Smooth muscle cell (in vitro differentiated cells): ENCODE measurements at regions not wholly inside any gene's neighbourhood (a gene's known extent, or its start where the extent isn't known, plus 50 kb on each side); places are given as distances from the start of the nearest gene placed in this dataset.

ENCODE experiments used
- DNase-seq: peaks from one replicate; lab custom pipeline; 2025; ENCODE audit not compliant: unreplicated experiment; lab: John Stamatoyannopoulos, UW
- H2AFZ ChIP-seq: fragments of 200-600 bp; sonication (generic); 2 replicates; pipeline ENCODE4 v1.6.0; 2016; ENCODE audit warnings: antibody characterized with exemption, low read depth, mild to moderate bottlenecking
- H3F3A ChIP-seq: fragments of 200-600 bp; sonication (generic); 2 replicates; pipeline ENCODE4 v1.6.0; 2017; ENCODE audit warnings: antibody characterized with exemption, low read depth
- H3K27ac ChIP-seq: fragments of 200-600 bp; sonication (generic); 2 replicates; pipeline ENCODE4 v1.5.1; 2016; ENCODE audit warnings: low read depth, mild to moderate bottlenecking
- H3K27me3 ChIP-seq: fragments of 200-600 bp; sonication (generic); 2 replicates; pipeline ENCODE4 v1.6.1; 2016; ENCODE audit warnings: low read depth, mild to moderate bottlenecking
- H3K36me3 ChIP-seq: fragments of 200-600 bp; sonication (generic); 2 replicates; pipeline ENCODE4 v1.5.1; 2016; ENCODE audit warnings: low read depth
- H3K4me1 ChIP-seq: fragments of 200-600 bp; sonication (generic); 2 replicates; pipeline ENCODE4 v1.5.1; 2016; ENCODE audit warnings: low read depth
- H3K4me2 ChIP-seq: fragments of 200-600 bp; sonication (generic); 2 replicates; pipeline ENCODE4 v1.6.0; 2016; ENCODE audit warnings: mild to moderate bottlenecking
- H3K4me3 ChIP-seq: fragments of 200-600 bp; sonication (generic); 2 replicates; pipeline ENCODE4 v1.5.1; 2016; ENCODE audit warnings: mild to moderate bottlenecking
- H3K79me2 ChIP-seq: fragments of 200-600 bp; sonication (generic); 2 replicates; pipeline ENCODE4 v1.6.0; 2016; ENCODE audit warnings: low read depth, mild to moderate bottlenecking
- H3K9ac ChIP-seq: fragments of 200-600 bp; sonication (generic); 2 replicates; pipeline ENCODE4 v1.6.0; 2016; ENCODE audit warnings: low read depth
- H3K9me3 ChIP-seq: fragments of 200-600 bp; sonication (generic); replicated peaks from 2 replicates; pipeline ENCODE4 v1.5.1; 2016; ENCODE audit warnings: low read depth
- H4K20me1 ChIP-seq: fragments of 200-600 bp; sonication (generic); 2 replicates; pipeline ENCODE4 v1.6.0; 2016; ENCODE audit warnings: low read depth
- CTCF ChIP-seq: fragments of 200-600 bp; sonication (generic); IDR thresholded peaks from 2 replicates; pipeline ENCODE4 v1.5.1; 2017; ENCODE audit warnings: borderline replicate concordance, mild to moderate bottlenecking, antibody characterized with exemption; ENCODE audit not compliant: insufficient read depth, poor library complexity, severe bottlenecking
- WGBS: methylation state at CpG from one replicate; pipeline ENCODE4 v1.1.7; 2016; ENCODE audit warnings: low lambda C conversion rate; 5-methylcytosine and 5-hydroxymethylcytosine counted together

- no peaks in the 10 kb centered on the region for H3K79me2 ChIP-seq
- H3K27me3 ChIP-seq = no peaks in the 10 kb centered on the region
- H3K9ac ChIP-seq = no peak overlapping the region
- H3K9me3 ChIP-seq = no peaks in the 10 kb centered on the region
- no peaks in the 10 kb centered on the region for H4K20me1 ChIP-seq
- no peak overlapping the region for H3K4me3 ChIP-seq
- 79% methylated on average over 21 of the region's 28 CpGs for WGBS
- no peak for DNase-seq
- no peak overlapping the region for H3K4me2 ChIP-seq
- peaks cover 11% of the 10 kb centered on the region for H3K4me1 ChIP-seq
- H3F3A ChIP-seq = no peaks in the 10 kb centered on the region
- no peak for TF ChIP-seq CTCF
- no peaks in the 10 kb centered on the region for H3K36me3 ChIP-seq
- H2AFZ ChIP-seq = no peak overlapping the region
- no peak overlapping the region for H3K27ac ChIP-seq
These were observed 153.9 kb downstream of the KIF26A start for GRCh38 chr14:104292084-104292970.

- TF ChIP-seq CTCF = no peak
- H3K4me2 ChIP-seq = no peak overlapping the region
- no peak overlapping the region for H3K9ac ChIP-seq
- no peaks in the 10 kb centered on the region for H3K27me3 ChIP-seq
- H3K27ac ChIP-seq = no peak overlapping the region
- no peaks in the 10 kb centered on the region for H3F3A ChIP-seq
- H3K4me3 ChIP-seq = no peak overlapping the region
- WGBS = 66% methylated on average over 15 of the region's 15 CpGs
- H4K20me1 ChIP-seq = no peaks in the 10 kb centered on the region
- no peak overlapping the region for H2AFZ ChIP-seq
- no peaks in the 10 kb centered on the region for H3K79me2 ChIP-seq
- H3K9me3 ChIP-seq = no peaks in the 10 kb centered on the region
- H3K4me1 ChIP-seq = peaks cover 11% of the 10 kb centered on the region
- DNase-seq = no peak
- no peaks in the 10 kb centered on the region for H3K36me3 ChIP-seq
These were observed 154.9 kb downstream of the KIF26A start for GRCh38 chr14:104293231-104293841.

- H3K79me2 ChIP-seq = no peaks in the 10 kb centered on the region
- no peak overlapping the region for H3K4me2 ChIP-seq
- no peaks in the 10 kb centered on the region for H3F3A ChIP-seq
- peak; percentile 24 for TF ChIP-seq CTCF
- 82% methylated on average over 18 of the region's 18 CpGs for WGBS
- no peaks in the 10 kb centered on the region for H3K27me3 ChIP-seq
- H3K4me3 ChIP-seq = no peak overlapping the region
- no peak overlapping the region for H3K9ac ChIP-seq
- no peak overlapping the region for H3K27ac ChIP-seq
- H3K4me1 ChIP-seq = peaks cover 11% of the 10 kb centered on the region
- no peak overlapping the region for H2AFZ ChIP-seq
- no peaks in the 10 kb centered on the region for H3K36me3 ChIP-seq
- no peaks in the 10 kb centered on the region for H3K9me3 ChIP-seq
- no peak for DNase-seq
- H4K20me1 ChIP-seq = no peaks in the 10 kb centered on the region
These were observed 155.7 kb downstream of the KIF26A start for GRCh38 chr14:104293851-104294627.
